ENCODE measurements at regions not wholly inside any gene's neighbourhood (a gene's known extent, or its start where the extent isn't known, plus 50 kb on each side); places are given as distances from the start of the nearest gene placed in this dataset.
"Not testable (repeated sequence)": the region's sequence is repeated elsewhere in the genome, so short reads cannot be mapped to it uniquely, and the experiment has no call there.

GRCh38 chr9:82404881-82405280 lies 416.3 kb downstream of the SPATA31D1 start:
- FAIRE-seq, result no peak

GRCh38 chr9:82406456-82407085 lies 418.0 kb downstream of the SPATA31D1 start:
- FAIRE-seq, result no peak

GRCh38 chr9:82410306-82410705 lies 421.7 kb downstream of the SPATA31D1 start:
- FAIRE-seq, result no peak

GRCh38 chr9:82410866-82411265 lies 422.3 kb downstream of the SPATA31D1 start:
- FAIRE-seq, result no peak

- no peak for FAIRE-seq
Observed at GRCh38 chr9:82412586-82413305, 424.2 kb downstream of the SPATA31D1 start.

GRCh38 chr9:82417501-82417900 lies 428.9 kb downstream of the SPATA31D1 start:
- FAIRE-seq, result no peak

- no peak for FAIRE-seq
Observed at GRCh38 chr9:82418334-82418733, 429.8 kb downstream of the SPATA31D1 start.

GRCh38 chr9:82419696-82420486 lies 431.3 kb downstream of the SPATA31D1 start:
- FAIRE-seq, result peak; percentile 95

- FAIRE-seq, result no peak
Observed at GRCh38 chr9:82421498-82421897, 432.9 kb downstream of the SPATA31D1 start.

GRCh38 chr9:82423700-82424099 lies 435.1 kb downstream of the SPATA31D1 start:
- FAIRE-seq, result no peak

GRCh38 chr9:82424599-82425120 lies 436.1 kb downstream of the SPATA31D1 start:
- FAIRE-seq, result no peak

GRCh38 chr9:82431121-82431520 lies 442.5 kb downstream of the SPATA31D1 start:
- no peak for FAIRE-seq

GRCh38 chr9:82433290-82433931 lies 444.8 kb downstream of the SPATA31D1 start:
- FAIRE-seq, result not testable (repeated sequence)

- no peak for FAIRE-seq
Observed at GRCh38 chr9:82436475-82436874, 447.9 kb downstream of the SPATA31D1 start.

- peak; percentile 43 for FAIRE-seq
Observed at GRCh38 chr9:82437183-82437582, 448.6 kb downstream of the SPATA31D1 start.

GRCh38 chr9:82438581-82438980 lies 450.0 kb downstream of the SPATA31D1 start:
- no peak for FAIRE-seq

- FAIRE-seq, result no peak
Observed at GRCh38 chr9:82443312-82443711, 454.7 kb downstream of the SPATA31D1 start.

- no peak for FAIRE-seq
Observed at GRCh38 chr9:82445556-82445955, 457.0 kb downstream of the SPATA31D1 start.

- no peak for FAIRE-seq
Observed at GRCh38 chr9:82447343-82447742, 458.8 kb downstream of the SPATA31D1 start.

GRCh38 chr9:82449986-82450385 lies 461.4 kb downstream of the SPATA31D1 start:
- FAIRE-seq, result no peak

GRCh38 chr9:82454509-82455190 lies 466.1 kb downstream of the SPATA31D1 start:
- no peak for FAIRE-seq

- no peak for FAIRE-seq
Observed at GRCh38 chr9:82456642-82457041, 468.1 kb downstream of the SPATA31D1 start.
